SK-N-MC (cell line): ENCODE measurements at regions not wholly inside any gene's neighbourhood (a gene's known extent, or its start where the extent isn't known, plus 50 kb on each side); places are given as distances from the start of the nearest gene placed in this dataset.

ENCODE experiments used
- EZH2 ChIP-seq: fragments of 200-600 bp; sonication (generic); IDR thresholded peaks from one replicate; pipeline ENCODE4 v1.6.1; 2017; ENCODE audit warnings: antibody characterized with exemption
- POLR2AphosphoS5 ChIP-seq: IDR thresholded peaks from 2 replicates; pipeline ENCODE4 v1.6.1; 2012; ENCODE audit warnings: mild to moderate bottlenecking, low read depth, low read length, borderline replicate concordance

GRCh38 chr13:52899206-52899605, 50.8 kb upstream of the PCDH8 start:
- TF ChIP-seq POLR2AphosphoS5 (no peak), EZH2 (no peak)
